Osteoblast (primary cell): ENCODE measurements at regions not wholly inside any gene's neighbourhood (a gene's known extent, or its start where the extent isn't known, plus 50 kb on each side); places are given as distances from the start of the nearest gene placed in this dataset.

Experiments
- DNase-seq: peaks from one replicate; pipeline ENCODE4 v3.0.0; 2011; ENCODE audit warnings: low spot score, mixed read lengths; ENCODE audit not compliant: insufficient read length; ENCODE audit errors: missing footprints
- H2AFZ ChIP-seq: 2 replicates; pipeline ENCODE4 v1.6.0; 2011; ENCODE audit warnings: mild to moderate bottlenecking, low read length
- H3K27ac ChIP-seq: 2 replicates; pipeline ENCODE4 v1.5.1; 2011; ENCODE audit warnings: mild to moderate bottlenecking, low read depth, low read length, moderate library complexity
- H3K27me3 ChIP-seq: 2 replicates; pipeline ENCODE4 v1.6.0; 2012; ENCODE audit warnings: mild to moderate bottlenecking, control low read depth, inconsistent platforms, low read length, moderate library complexity; ENCODE audit not compliant: insufficient read depth
- H3K36me3 ChIP-seq: 2 replicates; pipeline ENCODE4 v1.5.1; 2011; ENCODE audit warnings: mild to moderate bottlenecking, low read length, control low read depth, moderate library complexity; ENCODE audit not compliant: insufficient read depth
- H3K4me1 ChIP-seq: 2 replicates; pipeline ENCODE4 v1.5.1; 2011; ENCODE audit warnings: mild to moderate bottlenecking, low read length, control low read depth, moderate library complexity; ENCODE audit not compliant: insufficient read depth
- H3K4me2 ChIP-seq: 2 replicates; pipeline ENCODE4 v1.6.0; 2011; ENCODE audit warnings: mild to moderate bottlenecking, low read length; ENCODE audit not compliant: insufficient read depth
- H3K4me3 ChIP-seq: fragments of 200-600 bp; sonication (generic); 3 replicates; pipeline ENCODE4 v1.5.1; 2012; ENCODE audit warnings: mild to moderate bottlenecking, low read length, inconsistent platforms; ENCODE audit not compliant: insufficient read depth
- H3K79me2 ChIP-seq: 2 replicates; pipeline ENCODE4 v1.6.0; 2012; ENCODE audit warnings: mild to moderate bottlenecking, low read length, control low read depth, inconsistent platforms; ENCODE audit not compliant: insufficient read depth
- H3K9me3 ChIP-seq: 2 replicates; pipeline ENCODE4 v1.5.1; 2011; ENCODE audit warnings: low read depth, low read length, control low read depth
- H4K20me1 ChIP-seq: 2 replicates; pipeline ENCODE4 v1.6.0; 2012; ENCODE audit warnings: mild to moderate bottlenecking, low read length, control low read depth; ENCODE audit not compliant: insufficient read depth
- CTCF ChIP-seq: IDR thresholded peaks from 2 replicates; pipeline ENCODE4 v1.5.1; 2011; ENCODE audit warnings: mild to moderate bottlenecking, low read depth, low read length, moderate library complexity; ENCODE audit errors: extremely low read depth

GRCh38 chrX:80098038-80098437 is 83.5 kb downstream of the TBX22 start:
- H3K27me3 ChIP-seq, result no peaks in the 10 kb centered on the region
- no peak overlapping the region for H3K4me2 ChIP-seq
- H3K79me2 ChIP-seq, result no peaks in the 10 kb centered on the region
- no peaks in the 10 kb centered on the region for H3K4me1 ChIP-seq
- no peaks in the 10 kb centered on the region for H3K36me3 ChIP-seq
- no peaks in the 10 kb centered on the region for H4K20me1 ChIP-seq
- H3K4me3 ChIP-seq, result no peak overlapping the region
- no peak overlapping the region for H3K27ac ChIP-seq
- no peak for TF ChIP-seq CTCF
- H3K9me3 ChIP-seq, result no peaks in the 10 kb centered on the region
- no peak overlapping the region for H2AFZ ChIP-seq
- DNase-seq, result no peak

- H3K4me1 ChIP-seq, result no peaks in the 10 kb centered on the region
- no peak overlapping the region for H2AFZ ChIP-seq
- no peak overlapping the region for H3K27ac ChIP-seq
- no peaks in the 10 kb centered on the region for H3K79me2 ChIP-seq
- H3K4me3 ChIP-seq, result no peak overlapping the region
- H3K36me3 ChIP-seq, result no peaks in the 10 kb centered on the region
- TF ChIP-seq CTCF, result no peak
- H3K4me2 ChIP-seq, result no peak overlapping the region
- no peaks in the 10 kb centered on the region for H3K27me3 ChIP-seq
- H3K9me3 ChIP-seq, result no peaks in the 10 kb centered on the region
- no peak for DNase-seq
- no peaks in the 10 kb centered on the region for H4K20me1 ChIP-seq
These were observed 105.8 kb downstream of the TBX22 start for GRCh38 chrX:80120335-80120734.

GRCh38 chrX:80138938-80139337 is 124.4 kb downstream of the TBX22 start:
- no peak for TF ChIP-seq CTCF
- no peaks in the 10 kb centered on the region for H3K79me2 ChIP-seq
- H4K20me1 ChIP-seq, result no peaks in the 10 kb centered on the region
- no peaks in the 10 kb centered on the region for H3K4me1 ChIP-seq
- H3K27me3 ChIP-seq, result no peaks in the 10 kb centered on the region
- H3K27ac ChIP-seq, result no peak overlapping the region
- no peaks in the 10 kb centered on the region for H3K9me3 ChIP-seq
- H3K36me3 ChIP-seq, result no peaks in the 10 kb centered on the region
- DNase-seq, result no peak
- H2AFZ ChIP-seq, result no peak overlapping the region
- no peak overlapping the region for H3K4me3 ChIP-seq
- H3K4me2 ChIP-seq, result no peak overlapping the region

GRCh38 chrX:80139564-80139963 is 125.0 kb downstream of the TBX22 start:
- H3K27me3 ChIP-seq, result no peaks in the 10 kb centered on the region
- no peak for TF ChIP-seq CTCF
- no peak for DNase-seq
- no peak overlapping the region for H3K27ac ChIP-seq
- no peaks in the 10 kb centered on the region for H3K4me1 ChIP-seq
- H3K36me3 ChIP-seq, result no peaks in the 10 kb centered on the region
- no peak overlapping the region for H3K4me3 ChIP-seq
- H4K20me1 ChIP-seq, result no peaks in the 10 kb centered on the region
- H3K9me3 ChIP-seq, result no peaks in the 10 kb centered on the region
- no peak overlapping the region for H2AFZ ChIP-seq
- no peaks in the 10 kb centered on the region for H3K79me2 ChIP-seq
- H3K4me2 ChIP-seq, result no peak overlapping the region
